Inferior parietal cortex (tissue), 1 donor: ENCODE measurements at regions not wholly inside any gene's neighbourhood (a gene's known extent, or its start where the extent isn't known, plus 50 kb on each side); places are given as distances from the start of the nearest gene placed in this dataset.

ENCODE experiments used
- DNase-seq: peaks from one replicate; pipeline ENCODE4 v3.0.0-alpha.2; 2016; ENCODE audit errors: extremely low spot score

DNA sequence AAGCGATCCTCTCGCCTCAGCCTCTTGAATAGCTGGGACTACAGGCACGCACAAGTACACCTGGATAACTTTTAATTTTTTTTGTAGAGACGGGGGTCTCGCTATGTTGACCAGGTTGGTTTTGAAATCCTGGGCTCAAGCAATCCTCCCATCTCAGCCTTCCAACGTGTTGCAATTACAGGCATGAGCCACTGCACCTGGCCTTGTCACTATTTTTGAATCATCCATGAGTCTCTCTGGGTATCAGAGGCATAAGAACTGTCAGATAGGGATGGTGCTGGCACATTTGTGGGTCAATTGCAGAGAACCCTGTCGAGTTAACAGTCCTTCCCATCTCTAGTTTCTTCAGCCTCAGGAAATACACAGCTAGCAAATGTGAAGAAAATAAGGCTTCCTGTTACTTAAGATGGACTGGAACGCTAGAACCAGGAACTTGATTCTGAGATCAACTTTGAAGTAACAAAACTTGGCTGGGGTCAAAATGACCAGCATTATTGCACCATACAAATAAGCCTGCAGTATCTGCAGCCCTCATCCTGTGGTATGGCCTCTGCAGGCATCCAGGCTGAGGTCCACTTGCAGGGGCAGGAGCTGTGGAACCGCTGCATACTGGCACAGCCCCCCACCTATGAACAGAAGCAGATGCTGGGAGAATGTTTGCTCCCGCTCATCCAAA lies 124.3 kb upstream of the GADD45A start:
- no peak for DNase-seq

DNA sequence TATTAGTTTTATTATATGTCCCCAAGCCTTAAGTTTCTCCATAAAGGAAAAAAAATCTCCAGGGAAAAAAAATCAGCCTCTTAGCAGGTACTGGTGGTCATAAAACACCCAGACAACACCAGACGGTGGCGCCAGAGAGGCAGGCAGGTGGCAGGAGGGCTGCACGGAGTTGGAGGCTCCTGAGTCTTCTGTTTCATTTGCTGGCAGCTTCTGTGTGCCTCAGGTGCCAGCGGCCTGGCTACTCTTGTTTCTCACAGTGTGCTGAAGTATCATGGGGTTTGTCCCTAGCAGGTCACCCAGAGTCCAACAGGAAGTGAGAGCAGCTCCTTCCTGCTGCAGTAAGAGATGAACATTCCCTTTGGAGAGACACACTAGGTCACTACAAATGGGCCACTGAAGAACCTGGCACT lies 123.3 kb upstream of the GADD45A start:
- DNase-seq, result peak; percentile 51

DNA sequence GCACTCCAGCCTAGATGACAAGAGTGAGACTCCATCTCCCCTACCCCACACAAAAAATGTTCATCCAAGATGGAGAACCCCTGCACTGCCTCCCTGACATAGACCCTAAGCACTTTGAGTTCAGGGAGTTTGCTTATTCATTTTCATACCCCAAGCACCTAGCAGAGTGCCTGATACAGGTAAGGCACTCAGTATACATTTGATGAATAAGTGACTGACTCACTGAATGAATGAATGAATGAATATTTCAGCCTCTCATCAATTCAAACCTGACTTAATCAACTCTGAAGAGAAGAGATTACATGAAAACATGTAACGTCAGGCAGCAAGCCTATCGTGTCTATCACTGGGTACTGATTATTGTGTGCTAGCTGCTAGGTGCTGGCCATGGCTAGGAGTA lies 121.3 kb upstream of the GADD45A start:
- DNase-seq, result no peak

DNA sequence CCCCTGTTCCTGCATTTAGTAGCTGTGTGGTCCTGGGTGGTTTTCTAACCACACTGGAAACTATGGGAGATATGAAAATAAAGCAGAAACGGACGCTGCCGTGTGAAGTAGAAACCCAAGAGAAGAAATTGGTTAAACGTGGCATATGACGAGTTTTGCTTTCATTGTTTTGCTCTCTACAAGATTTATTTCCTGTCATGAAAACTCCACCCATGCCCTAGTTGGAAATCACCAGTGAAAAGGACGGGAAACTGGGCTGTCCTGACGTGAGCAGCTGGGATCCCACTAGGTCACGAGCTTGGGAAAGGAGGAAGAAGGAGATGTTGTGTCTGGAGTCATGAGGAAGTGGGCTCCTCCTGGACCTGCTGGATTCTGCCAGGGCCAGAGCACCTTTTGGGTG lies 120.8 kb upstream of the GADD45A start:
- DNase-seq, result no peak

DNA sequence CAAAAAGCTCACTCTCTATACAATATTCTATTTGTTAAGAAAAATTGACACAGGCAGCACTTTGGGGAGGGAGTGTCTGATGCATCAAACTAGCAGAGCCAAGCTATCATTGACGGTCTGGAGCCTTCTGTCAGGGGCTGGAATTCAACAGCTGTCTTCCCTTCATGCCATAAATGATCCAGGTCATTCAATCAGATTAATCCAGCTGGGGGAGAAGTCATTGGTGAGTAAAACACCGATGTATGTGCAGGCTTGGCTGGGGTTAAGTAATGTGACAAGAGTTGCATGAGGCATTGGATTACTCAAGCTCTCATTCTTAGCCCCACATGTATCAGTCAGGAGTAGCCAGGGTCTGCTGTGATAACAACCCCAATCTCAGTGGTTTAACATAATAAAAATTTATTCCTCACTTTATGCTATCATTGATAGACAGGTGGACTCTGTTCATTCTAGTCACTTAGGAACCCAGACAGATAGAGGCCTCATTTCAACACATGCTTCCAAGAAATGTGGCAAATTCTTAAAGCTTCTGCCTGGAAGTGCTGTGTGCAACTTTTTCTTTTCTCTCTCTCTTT lies 118.1 kb upstream of the GADD45A start:
- DNase-seq, result no peak

DNA sequence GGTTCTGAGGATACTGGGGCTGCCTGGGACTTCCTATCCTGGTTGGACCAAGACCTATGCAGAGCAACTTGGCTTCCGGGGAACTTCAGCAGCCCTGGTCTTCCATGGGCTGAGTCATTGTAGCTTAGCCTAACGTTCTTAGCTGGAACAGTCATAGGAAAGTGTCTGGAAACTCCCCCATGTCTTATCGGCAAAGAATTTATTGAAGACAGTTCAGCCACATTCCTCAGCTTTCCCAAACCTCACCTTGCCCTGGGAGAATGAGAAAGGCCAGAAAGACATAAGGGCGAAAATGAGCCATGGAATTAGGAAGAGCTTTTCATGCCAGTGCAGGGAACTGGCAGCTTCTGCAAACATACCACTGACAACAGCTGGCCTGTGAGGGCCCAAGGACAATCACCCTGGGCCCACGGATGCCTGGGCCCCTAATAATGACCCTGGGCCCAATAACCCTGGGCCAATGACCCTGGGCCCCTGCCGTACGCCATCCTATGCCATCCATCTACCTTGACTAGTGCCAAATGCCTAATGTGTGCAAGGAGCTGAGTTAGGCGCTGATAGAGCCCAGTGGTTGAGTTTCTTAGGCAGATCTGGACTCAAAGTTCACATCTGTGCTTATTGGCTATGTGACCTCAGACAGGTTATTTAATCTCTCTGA lies 114.4 kb upstream of the GADD45A start:
- no peak for DNase-seq

DNA sequence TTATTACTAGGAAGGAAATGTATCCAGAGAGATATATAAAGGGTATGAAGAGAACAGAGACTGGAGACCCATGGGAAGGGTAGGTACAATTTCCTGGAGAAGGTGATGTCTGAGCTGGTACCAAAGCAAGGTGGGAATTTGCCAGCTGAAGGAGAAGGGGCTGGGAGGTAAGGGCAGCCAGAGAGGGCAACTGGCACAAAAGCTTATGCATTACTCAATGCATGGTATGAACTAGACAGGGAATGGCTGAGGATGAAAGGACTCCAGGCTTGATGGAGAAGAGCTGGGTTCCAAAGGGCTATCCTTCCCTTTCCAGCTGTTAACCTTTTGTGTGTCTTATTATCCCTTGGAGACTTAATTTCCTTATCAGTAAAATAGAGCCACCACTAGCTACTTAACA lies 113.6 kb upstream of the GADD45A start:
- DNase-seq, result no peak

DNA sequence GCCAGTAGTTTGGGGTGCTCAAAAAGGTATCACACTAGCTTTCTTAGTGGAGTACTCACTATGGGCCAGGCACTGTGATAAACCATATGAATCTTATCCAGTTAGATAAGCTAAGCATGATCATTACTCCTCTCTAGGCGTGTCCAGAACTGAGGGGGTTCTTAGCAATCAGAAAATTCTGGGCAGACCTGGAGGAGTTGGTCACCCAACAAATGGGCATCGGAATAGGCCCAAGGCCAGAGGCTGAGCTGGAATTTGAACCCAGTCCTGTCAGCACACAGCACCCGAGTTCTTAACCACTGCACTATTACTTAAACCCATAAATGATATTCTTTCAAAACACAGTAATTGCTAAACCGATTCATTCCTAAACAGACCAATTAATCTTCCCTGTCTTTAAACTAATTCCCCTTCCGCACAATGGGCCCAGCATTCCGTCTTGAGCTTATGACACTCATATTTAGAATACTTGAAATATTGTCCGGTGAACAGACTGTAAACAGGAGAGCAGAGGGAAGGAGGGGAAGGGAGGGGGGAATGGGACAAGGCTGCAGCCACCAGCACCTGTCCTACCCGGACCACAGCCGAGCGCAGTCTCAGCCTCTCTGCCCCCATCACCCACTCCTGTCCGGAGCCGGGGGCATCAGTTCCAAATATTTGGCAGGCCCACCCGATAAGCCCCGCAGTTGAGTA lies 113.0 kb upstream of the GADD45A start:
- no peak for DNase-seq

DNA sequence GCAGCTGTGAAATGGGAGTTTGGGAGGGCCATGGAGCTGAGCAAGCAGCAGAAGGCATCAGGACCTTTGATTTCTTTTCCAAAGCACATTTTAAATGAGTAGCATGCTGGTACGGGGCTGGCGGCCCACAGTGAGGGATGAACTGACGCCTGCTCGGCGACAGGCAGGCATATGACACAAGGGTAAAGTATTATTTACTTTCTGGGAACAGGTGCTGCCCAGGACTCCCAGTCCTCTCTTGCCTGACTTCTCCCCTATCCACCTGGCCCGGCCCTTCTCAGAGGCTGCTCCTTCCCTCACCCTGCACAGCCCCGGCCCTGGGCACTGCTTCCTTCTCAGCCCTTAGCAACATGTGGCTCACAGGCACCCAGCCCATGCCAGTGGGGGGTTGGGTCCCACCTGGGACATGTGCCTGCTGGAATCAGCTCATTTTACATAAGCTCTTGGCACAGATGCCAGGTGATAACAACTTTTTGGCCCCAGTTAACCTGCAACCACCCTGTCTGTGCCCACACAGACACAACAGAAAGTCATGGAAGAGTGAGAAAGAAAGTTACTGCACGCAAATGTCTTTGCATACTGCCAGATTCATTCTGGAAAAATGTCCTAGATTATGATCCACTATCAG lies 112.3 kb upstream of the GADD45A start:
- no peak for DNase-seq

DNA sequence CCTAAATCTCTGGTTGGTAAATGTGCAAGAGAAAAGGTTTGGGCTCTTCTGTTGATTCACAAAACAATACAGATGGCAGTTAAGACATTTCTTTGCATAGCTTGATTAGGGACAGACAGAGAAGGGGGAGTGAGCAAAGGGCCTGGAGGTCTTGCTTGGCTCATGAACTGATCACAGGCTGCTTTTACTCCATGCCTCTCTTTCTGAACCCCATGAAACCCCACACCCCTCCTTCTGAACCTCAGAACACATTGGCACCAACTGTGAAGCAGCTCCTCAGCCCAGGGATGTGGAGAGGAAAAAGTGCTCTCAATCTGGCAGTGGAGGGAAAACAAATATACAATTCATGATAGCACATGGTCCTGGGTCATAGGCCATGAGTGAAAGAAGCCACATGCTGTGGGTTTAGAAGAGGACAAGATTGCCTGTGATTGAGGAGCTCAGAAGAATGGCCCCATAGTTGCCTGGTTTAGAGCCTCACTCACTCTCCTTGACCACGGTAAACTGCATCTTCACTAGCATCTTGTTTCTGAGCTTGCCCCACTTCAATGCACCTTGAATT lies 111.6 kb upstream of the GADD45A start:
- DNase-seq, result no peak

DNA sequence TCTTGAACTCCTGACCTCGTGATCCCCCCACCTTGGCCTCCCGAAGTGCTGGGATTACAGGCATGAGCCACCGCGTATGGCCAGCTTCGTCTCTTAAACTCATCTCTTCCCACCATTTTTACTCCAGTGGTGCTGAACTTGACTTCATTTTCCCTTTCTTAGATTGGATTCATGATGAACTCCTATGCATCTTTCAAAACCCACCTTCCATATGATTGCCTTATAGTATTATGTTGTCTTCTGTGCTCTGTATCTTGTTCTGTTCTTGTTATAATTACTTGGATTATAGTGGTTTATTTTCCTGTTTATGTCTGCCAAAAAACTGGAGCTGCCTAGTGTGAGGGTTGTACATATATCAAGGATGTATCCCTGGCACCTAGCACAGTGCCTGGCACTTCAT lies 110.8 kb upstream of the GADD45A start:
- DNase-seq, result no peak

DNA sequence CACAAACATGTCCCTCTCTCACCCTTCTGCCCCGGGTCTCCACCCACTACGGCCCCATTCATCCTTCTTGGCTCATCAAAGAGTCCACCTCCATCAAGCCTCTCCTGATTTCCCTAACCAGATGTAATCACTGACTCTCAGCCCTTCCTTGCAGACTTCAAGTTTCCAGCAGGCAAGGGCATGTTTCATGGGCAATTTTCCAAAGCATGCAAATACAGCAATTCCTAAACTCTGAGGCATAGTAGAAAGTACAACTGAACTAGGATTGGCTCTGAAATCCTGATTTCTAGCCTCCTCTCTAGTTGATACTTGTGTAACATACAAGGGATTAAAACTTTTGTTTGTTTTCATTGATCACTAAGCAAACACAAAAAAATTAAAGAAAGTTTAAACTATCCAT lies 109.1 kb upstream of the GADD45A start:
- no peak for DNase-seq

DNA sequence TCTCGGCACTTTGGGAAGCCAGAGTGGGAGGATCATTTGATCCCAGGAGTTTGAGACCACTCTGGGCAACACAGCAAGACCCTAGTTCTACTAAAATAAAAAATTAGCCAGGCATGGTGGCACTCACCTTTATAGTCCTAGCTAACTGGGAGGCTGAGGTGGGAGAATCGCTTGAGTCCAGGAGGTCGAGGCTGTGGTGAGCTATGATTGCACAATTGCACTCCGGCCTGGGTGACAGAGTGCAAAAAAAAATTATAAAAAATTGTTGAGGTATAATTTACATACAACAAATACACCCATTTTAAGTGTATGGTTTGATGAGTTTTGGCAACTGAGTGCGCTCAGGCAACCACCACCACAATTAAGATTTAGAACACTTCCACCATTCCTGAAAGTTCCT lies 108.5 kb upstream of the GADD45A start:
- DNase-seq, result no peak

DNA sequence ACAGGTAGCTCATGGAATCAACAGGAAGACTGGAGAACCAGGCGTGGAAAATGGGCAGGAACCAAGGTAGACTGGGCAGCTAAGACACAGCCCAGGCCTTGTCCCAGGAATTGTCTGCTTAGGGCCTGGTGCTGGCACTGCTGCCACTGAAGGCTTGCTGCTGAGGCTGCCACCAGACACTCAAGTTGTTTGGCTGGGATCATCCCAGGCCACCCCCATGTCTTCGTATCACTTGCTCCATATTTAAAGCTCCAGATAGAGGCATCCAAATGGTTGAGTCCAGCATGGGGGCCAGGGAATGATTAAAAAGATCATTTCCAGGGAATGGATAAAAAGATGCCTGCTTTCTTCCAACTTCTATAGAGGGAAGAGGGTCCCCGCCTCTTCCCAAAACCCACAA lies 107.4 kb upstream of the GADD45A start:
- no peak for DNase-seq

DNA sequence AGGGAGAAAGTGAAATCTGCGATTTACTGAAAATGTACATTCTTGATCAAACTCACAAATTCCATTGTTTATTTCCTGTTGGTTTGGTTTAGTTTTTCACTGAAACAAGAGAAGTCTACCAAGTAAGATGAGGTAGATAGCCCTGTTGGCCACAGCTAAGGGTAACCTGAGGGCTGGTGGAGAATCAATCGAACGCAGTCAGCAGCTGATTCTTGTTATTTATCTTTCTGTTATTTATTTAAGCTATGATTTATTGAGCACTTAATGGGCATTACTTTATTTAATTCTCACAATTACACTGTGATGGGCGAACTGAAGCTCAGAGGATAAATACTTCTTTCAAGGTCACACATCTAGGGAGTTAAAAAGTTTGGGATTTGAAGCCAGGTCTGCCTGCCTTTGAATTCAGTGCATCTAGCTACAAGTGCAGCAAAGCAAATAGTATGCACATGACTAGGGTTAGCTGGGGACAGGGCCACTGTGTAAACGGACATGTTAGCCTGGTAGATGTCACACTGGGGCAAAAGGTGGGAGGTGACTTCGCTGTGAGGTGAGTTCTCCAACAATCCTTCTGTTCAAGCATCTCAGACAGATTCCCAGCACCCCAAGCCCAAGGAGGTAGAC lies 106.5 kb upstream of the GADD45A start:
- no peak for DNase-seq

DNA sequence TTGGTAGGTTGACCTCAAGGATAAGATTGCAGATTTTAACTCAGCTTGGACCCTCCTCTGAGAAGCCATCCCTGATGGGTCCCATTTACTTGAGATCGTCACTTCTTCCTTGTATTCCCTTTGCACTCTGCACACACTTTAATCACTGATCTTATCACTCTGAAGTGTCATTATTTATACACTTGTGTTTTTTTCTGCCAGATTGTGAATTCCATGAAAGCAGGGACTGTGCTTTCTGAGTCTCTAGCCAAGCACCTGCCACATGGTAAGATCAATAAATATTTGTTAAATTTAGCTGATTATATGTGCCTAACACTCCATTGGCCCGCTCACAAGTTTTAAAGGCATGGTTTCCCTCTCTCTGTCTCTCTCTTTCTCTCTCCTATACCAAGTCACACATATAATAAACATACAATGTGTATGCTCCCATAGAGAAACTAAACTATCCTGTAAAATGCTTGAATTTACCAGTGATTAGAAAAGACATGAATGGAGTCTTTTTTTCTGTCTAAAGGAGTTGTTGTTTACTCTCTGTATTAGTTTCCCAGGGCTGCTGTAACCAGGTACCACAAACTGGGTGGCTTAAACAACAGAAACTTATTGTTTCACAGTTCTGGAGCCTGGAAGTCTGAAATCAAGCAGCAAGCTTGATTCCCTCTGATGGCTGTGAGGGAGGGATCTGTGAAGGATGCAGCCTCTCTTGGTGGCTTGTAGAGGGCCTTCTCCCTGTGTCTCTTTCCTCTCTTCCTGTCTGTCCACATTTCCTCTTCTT lies 105.2 kb upstream of the GADD45A start:
- DNase-seq, result no peak

DNA sequence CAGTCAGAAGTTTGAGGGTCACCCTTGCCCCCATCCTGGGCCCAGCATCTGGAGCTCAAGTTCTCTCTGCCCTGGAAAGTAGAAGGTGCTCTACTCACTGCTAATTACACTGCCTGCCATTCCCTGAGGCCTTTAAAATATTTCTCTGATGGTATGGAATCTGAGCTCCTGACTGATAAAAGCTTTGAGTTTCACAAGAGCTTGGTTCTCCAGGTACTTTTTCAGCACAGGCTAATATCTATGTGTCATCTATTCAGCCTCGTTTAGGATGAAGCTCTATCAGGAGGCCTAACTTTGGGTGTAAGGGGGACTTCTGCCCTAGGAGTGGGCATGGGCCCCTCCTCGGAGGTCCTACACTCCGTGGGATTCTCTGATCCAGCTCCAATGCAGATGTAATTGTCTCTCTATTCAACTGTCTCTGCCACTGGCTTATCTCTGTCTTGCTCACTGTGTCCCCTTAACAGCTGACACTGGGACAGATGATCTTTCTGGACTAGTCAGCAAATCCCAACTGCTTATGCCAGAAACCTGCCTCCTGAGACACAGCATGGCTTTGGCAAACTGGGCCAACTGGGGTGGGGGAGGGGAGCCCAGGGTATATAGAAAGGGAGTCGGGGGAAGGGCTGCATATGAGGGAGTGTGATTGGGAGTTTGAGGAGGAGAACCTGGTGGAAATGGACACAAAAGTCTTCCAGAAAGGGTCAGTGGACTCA lies 104.2 kb upstream of the GADD45A start:
- DNase-seq, result no peak

DNA sequence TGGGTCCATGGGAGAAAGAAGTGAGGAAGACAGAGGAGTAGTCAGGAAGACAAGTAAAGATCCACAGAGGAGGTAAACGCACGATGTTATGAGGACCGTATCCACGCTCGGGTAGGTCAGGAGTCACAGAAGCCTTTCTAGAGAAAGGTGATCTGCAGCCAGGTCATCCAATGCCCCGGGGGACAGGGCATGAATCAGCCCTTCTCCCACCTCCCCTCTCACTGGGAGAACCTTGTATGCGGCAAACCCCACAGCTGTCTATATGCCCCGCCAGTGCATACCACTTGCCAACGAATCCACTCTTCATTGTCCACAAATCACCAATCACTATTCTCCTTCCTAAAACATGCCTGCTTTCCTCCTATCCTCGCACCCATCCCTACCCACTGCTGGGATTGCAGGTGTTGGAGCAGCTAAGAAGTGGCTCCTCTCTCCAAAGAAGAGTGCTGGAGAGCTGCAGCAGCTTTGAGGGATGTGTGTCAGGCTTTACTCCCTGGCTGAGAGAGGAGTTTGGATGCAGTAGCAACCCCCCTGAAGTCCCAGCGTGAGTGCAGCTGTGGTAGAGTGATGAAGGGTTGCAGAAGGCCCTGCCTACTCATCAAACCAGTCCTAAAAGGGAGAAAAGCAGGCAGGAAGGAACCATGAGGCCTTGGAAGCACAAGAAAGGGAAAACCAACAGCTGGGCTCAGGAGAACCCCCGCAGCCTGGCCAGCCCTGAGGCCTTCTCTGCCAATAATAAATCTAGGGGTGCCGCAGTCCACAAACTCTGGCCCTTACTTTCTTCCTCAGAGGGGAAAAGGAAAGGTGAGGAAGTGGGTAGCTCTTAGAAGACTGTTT lies 102.2 kb upstream of the GADD45A start:
- DNase-seq, result no peak

DNA sequence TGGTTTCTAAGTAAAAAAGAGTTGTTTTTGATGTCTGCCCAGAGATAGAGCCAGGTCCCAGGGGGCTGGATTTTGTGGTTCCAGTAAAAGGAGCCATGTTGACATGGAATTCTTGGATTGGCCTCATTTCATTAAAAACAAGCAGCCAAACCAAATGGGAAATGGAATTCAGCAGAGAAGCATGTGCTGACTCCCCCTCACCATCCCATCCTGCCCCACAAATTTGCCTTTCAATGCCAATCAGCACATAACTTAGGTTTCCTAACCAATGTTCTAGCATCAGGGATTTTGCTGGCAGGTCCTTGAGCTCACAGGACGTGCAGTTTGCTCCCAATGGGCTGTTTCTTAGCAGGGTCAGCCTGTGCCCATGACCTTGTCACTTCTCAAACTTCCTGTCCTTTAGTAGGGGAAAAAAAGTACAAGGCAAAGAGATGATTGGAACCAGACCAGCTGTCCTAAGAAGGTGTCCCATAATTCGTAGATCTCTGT lies 101.5 kb upstream of the GADD45A start:
- DNase-seq, result no peak
